ENCODE measurements at regions not wholly inside any gene's neighbourhood (a gene's known extent, or its start where the extent isn't known, plus 50 kb on each side); places are given as distances from the start of the nearest gene placed in this dataset.

DNA sequence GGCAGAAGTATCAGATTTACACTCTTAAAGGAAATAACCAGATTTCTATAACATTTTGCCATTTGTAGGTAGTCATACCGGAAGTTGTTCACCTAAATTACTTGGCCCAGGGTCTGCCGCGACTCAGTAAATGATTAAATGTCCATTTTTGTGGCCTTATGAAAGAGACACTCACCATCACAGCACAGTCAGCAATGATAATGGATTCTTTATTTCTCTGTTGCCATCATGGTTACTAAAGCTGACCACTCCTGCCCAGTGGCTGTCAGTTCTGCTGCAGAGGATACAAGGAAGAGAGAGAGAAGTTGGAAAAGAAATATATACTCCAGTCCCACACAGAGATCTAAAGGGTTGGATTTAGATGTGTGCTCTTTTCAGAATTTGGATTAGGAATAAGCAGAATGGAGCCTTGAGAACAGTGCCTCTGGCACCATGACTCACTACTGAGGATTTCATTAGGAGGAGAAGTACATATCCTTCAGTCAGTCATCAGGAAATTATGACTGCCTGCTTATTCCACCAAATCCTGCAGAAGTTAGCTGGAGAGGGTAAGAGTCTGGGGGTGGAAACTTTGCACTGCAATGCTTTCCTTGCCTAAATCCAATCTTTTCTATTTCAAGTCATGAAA, 72.8 kb upstream of the EFNA5 start:
- TF ChIP-seq, protein P1, sequence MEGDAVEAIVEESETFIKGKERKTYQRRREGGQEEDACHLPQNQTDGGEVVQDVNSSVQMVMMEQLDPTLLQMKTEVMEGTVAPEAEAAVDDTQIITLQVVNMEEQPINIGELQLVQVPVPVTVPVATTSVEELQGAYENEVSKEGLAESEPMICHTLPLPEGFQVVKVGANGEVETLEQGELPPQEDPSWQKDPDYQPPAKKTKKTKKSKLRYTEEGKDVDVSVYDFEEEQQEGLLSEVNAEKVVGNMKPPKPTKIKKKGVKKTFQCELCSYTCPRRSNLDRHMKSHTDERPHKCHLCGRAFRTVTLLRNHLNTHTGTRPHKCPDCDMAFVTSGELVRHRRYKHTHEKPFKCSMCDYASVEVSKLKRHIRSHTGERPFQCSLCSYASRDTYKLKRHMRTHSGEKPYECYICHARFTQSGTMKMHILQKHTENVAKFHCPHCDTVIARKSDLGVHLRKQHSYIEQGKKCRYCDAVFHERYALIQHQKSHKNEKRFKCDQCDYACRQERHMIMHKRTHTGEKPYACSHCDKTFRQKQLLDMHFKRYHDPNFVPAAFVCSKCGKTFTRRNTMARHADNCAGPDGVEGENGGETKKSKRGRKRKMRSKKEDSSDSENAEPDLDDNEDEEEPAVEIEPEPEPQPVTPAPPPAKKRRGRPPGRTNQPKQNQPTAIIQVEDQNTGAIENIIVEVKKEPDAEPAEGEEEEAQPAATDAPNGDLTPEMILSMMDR (IDR thresholded peaks at IDR 0.05), result no peak
- no peak for TF ChIP-seq EZH2 (IDR thresholded peaks at IDR 0.05; ENCODE audit: borderline replicate concordance, insufficient read depth, low read depth, low read length, poor library complexity, severe bottlenecking)
